H9 (cell line): ENCODE measurements at regions not wholly inside any gene's neighbourhood (a gene's known extent, or its start where the extent isn't known, plus 50 kb on each side); places are given as distances from the start of the nearest gene placed in this dataset.

Experiments used
- DNase-seq: peaks from one replicate; pipeline ENCODE4 v3.0.0-alpha.2; 2017
- H2AFZ ChIP-seq: one replicate; pipeline ENCODE4 v1.6.1; 2013; ENCODE audit warnings: mild to moderate bottlenecking, low read length, control low read depth, moderate library complexity
- H2AK5ac ChIP-seq: 2 replicates; pipeline ENCODE4 v1.6.1; 2013; ENCODE audit warnings: low read length, control low read depth, mixed read lengths; ENCODE audit not compliant: insufficient read length
- H2BK120ac ChIP-seq: one replicate; pipeline ENCODE4 v1.6.1; 2013; ENCODE audit warnings: low read depth, mild to moderate bottlenecking, low read length, control low read depth, inconsistent platforms; ENCODE audit not compliant: poor library complexity, severe bottlenecking
- H2BK12ac ChIP-seq: 2 replicates; pipeline ENCODE4 v1.6.1; 2013; ENCODE audit warnings: low read length, control low read depth, mixed read lengths, low read depth; ENCODE audit not compliant: insufficient read length
- H2BK15ac ChIP-seq: 2 replicates; pipeline ENCODE4 v1.6.1; 2013; ENCODE audit warnings: low read depth, low read length, control low read depth
- H2BK20ac ChIP-seq: one replicate; pipeline ENCODE4 v1.6.1; 2013; ENCODE audit warnings: low read depth, mild to moderate bottlenecking, low read length, control low read depth, inconsistent platforms; ENCODE audit not compliant: poor library complexity, severe bottlenecking
- H2BK5ac ChIP-seq: 2 replicates; pipeline ENCODE4 v1.6.1; 2013; ENCODE audit warnings: low read length, control low read depth, mixed read lengths; ENCODE audit not compliant: insufficient read length
- H3K14ac ChIP-seq: 2 replicates; pipeline ENCODE4 v1.6.1; 2013; ENCODE audit warnings: low read length, control low read depth; ENCODE audit not compliant: insufficient read depth
- H3K18ac ChIP-seq: 2 replicates; pipeline ENCODE4 v1.6.1; 2013; ENCODE audit warnings: low read depth, mild to moderate bottlenecking, mixed read lengths, low read length, control low read depth; ENCODE audit not compliant: insufficient read length
- H3K23ac ChIP-seq: 2 replicates; pipeline ENCODE4 v1.6.1; 2013; ENCODE audit warnings: low read length, control low read depth, mixed read lengths, low read depth; ENCODE audit not compliant: insufficient read length
- H3K23me2 ChIP-seq: 2 replicates; pipeline ENCODE4 v1.6.1; 2013; ENCODE audit warnings: low read depth, mild to moderate bottlenecking, mixed read lengths, low read length, control low read depth; ENCODE audit not compliant: insufficient read length, poor library complexity, severe bottlenecking
- H3K27ac ChIP-seq: 2 replicates; pipeline ENCODE4 v1.5.1; 2013; ENCODE audit warnings: low read length, control low read depth, mixed read lengths, low read depth; ENCODE audit not compliant: insufficient read length
- H3K27me3 ChIP-seq: 2 replicates; pipeline ENCODE4 v1.6.1; 2013; ENCODE audit warnings: low read length, control low read depth, inconsistent platforms; ENCODE audit not compliant: insufficient read depth
- H3K4ac ChIP-seq: 2 replicates; pipeline ENCODE4 v1.6.1; 2013; ENCODE audit warnings: low read depth, mild to moderate bottlenecking, control low read depth, inconsistent platforms, low read length, moderate library complexity
- H3K4me1 ChIP-seq: 2 replicates; pipeline ENCODE4 v1.6.1; 2013; ENCODE audit warnings: low read length, control low read depth, inconsistent platforms; ENCODE audit not compliant: insufficient read depth
- H3K4me2 ChIP-seq: 2 replicates; pipeline ENCODE4 v1.6.1; 2013; ENCODE audit warnings: low read length, control low read depth, mixed read lengths; ENCODE audit not compliant: insufficient read length, insufficient read depth
- H3K56ac ChIP-seq: 2 replicates; pipeline ENCODE4 v1.6.1; 2013; ENCODE audit warnings: low read depth, mild to moderate bottlenecking, mixed read lengths, low read length, control low read depth; ENCODE audit not compliant: insufficient read length
- H3K79me1 ChIP-seq: 2 replicates; pipeline ENCODE4 v1.6.1; 2013; ENCODE audit warnings: low read depth, mild to moderate bottlenecking, moderate library complexity, low read length, control low read depth, inconsistent platforms; ENCODE audit not compliant: insufficient read depth, poor library complexity, severe bottlenecking
- H3K79me2 ChIP-seq: 2 replicates; pipeline ENCODE4 v1.6.1; 2013; ENCODE audit warnings: low read length, control low read depth, inconsistent platforms; ENCODE audit not compliant: insufficient read depth
- H3K9ac ChIP-seq: 2 replicates; pipeline ENCODE4 v1.6.1; 2013; ENCODE audit warnings: low read length, control low read depth, mixed read lengths; ENCODE audit not compliant: insufficient read length; ENCODE audit errors: extremely low read depth
- H3K9me3 ChIP-seq: one replicate; pipeline ENCODE4 v1.6.1; 2013; ENCODE audit warnings: low read depth, low read length, inconsistent platforms; ENCODE audit not compliant: control insufficient read depth
- H3T11ph ChIP-seq: one replicate; pipeline ENCODE4 v1.6.1; 2013; ENCODE audit warnings: mild to moderate bottlenecking, low read length, control low read depth, inconsistent platforms
- H4K20me1 ChIP-seq: one replicate; pipeline ENCODE4 v1.6.1; 2013; ENCODE audit not compliant: control insufficient read depth, insufficient read length, insufficient read depth
- H4K5ac ChIP-seq: 2 replicates; pipeline ENCODE4 v1.6.1; 2013; ENCODE audit warnings: low read depth, mild to moderate bottlenecking, mixed read lengths, low read length, control low read depth; ENCODE audit not compliant: insufficient read length
- H4K8ac ChIP-seq: replicated peaks from 2 replicates; pipeline ENCODE4 v1.6.1; 2013; ENCODE audit warnings: low read length, control low read depth, mixed read lengths, low read depth; ENCODE audit not compliant: insufficient read length
- H4K91ac ChIP-seq: 2 replicates; pipeline ENCODE4 v1.6.1; 2013; ENCODE audit warnings: low read depth, mild to moderate bottlenecking, moderate library complexity, mixed read lengths, low read length, control low read depth; ENCODE audit not compliant: insufficient read length
- H3K27ac Mint-ChIP-seq, 3 experiments: 2 replicates in 2 of 3; 3 replicates in 1 of 3; pipeline ENCODE4 v1.8.0; 2020 to 2021; ENCODE audit warnings: mixed read lengths in 3 of 3, mild to moderate bottlenecking in 1 of 3, moderate library complexity in 1 of 3
- H3K27me3 Mint-ChIP-seq: 2 replicates; pipeline ENCODE4 v1.8.0; 2021; ENCODE audit warnings: low read depth, mild to moderate bottlenecking, moderate library complexity, mixed read lengths
- H3K36me3 Mint-ChIP-seq, 3 experiments: 2 replicates in 2 of 3; 3 replicates in 1 of 3; pipeline ENCODE4 v1.8.0; 2020 to 2021; ENCODE audit warnings: low read depth in 3 of 3, mixed read lengths in 3 of 3; ENCODE audit not compliant: insufficient read depth in 1 of 3
- H3K4me1 Mint-ChIP-seq, 2 experiments: 2 replicates each; pipeline ENCODE4 v1.8.0; 2020; ENCODE audit warnings: mixed read lengths in 2 of 2
- H3K4me3 Mint-ChIP-seq, 2 experiments: 2 replicates in 1 of 2; 3 replicates in 1 of 2; pipeline ENCODE4 v1.8.0; 2020 to 2021; ENCODE audit warnings: mild to moderate bottlenecking in 2 of 2, mixed read lengths in 2 of 2, moderate library complexity in 1 of 2
- H3K9me3 Mint-ChIP-seq, 2 experiments: 2 replicates in 1 of 2; 3 replicates in 1 of 2; pipeline ENCODE4 v1.8.0; 2020; ENCODE audit warnings: mild to moderate bottlenecking in 2 of 2, mixed read lengths in 2 of 2, moderate library complexity in 1 of 2
- CTCF ChIP-seq: fragments of 200-600 bp; sonication (generic); conservative IDR thresholded peaks from 3 replicates; pipeline ENCODE4 v1.8.0; 2021; ENCODE audit warnings: antibody characterized with exemption, mild to moderate bottlenecking
- WGBS: extraction: QIAGEN DNeasy Blood & Tissue Kit; methylation state at CpG from one replicate; pipeline ENCODE4 v1.1.7; 2013; ENCODE audit warnings: missing lambda C conversion rate, low lambda C conversion rate, mixed read lengths; ENCODE audit not compliant: insufficient read length; ENCODE audit errors: extremely low coverage; 5-methylcytosine and 5-hydroxymethylcytosine counted together

- no peak for TF ChIP-seq CTCF
- Histone ChIP-seq H3K79me1 (no peaks in the 10 kb centered on the region), H3K56ac (no peak overlapping the region), H3T11ph (no peak overlapping the region), H3K18ac (no peak overlapping the region), H3K4me2 (no peak overlapping the region), H4K91ac (no peak overlapping the region), H2BK5ac (no peak overlapping the region), H2BK12ac (no peak overlapping the region), H3K79me2 (no peaks in the 10 kb centered on the region), H3K27ac (no peak overlapping the region), H3K4me1 (peaks cover 4% of the 10 kb centered on the region; the same call in 1 of the 2 replicates), H3K14ac (no peak overlapping the region), H3K27me3 (no peaks in the 10 kb centered on the region; the same call in 1 of the 2 replicates), H3K4ac (no peak overlapping the region), H3K23me2 (no peaks in the 10 kb centered on the region), H2BK20ac (no peak overlapping the region), H4K5ac (no peak overlapping the region), H4K20me1 (no peaks in the 10 kb centered on the region), H2AFZ (no peak overlapping the region), H3K9me3 (no peaks in the 10 kb centered on the region), H3K23ac (no peak overlapping the region), H4K8ac (no peak overlapping the region), H2BK120ac (no peak overlapping the region), H2AK5ac (no peak overlapping the region), H3K9ac (no peak overlapping the region), H2BK15ac (no peak overlapping the region)
- Mint-ChIP-seq H3K27me3 (peaks cover 29% of the 10 kb centered on the region), H3K9me3 (no peaks in the 10 kb centered on the region), H3K27ac (no peak overlapping the region), H3K4me1 (peaks cover 19 to 23% of the 10 kb centered on the region in 2 experiments), H3K36me3 (no peaks in the 10 kb centered on the region; a peak in 1 of 7 replicates), H3K4me3 (no peak overlapping the region)
- no CpG with 5 or more reads among the region's 10 CpGs for WGBS
- no peak for DNase-seq
Observed at GRCh38 chr11:114779189-114779588, 100.9 kb downstream of the NXPE2 start.
